Duodenal mucosa (tissue), 2 donors: ENCODE measurements at regions not wholly inside any gene's neighbourhood (a gene's known extent, or its start where the extent isn't known, plus 50 kb on each side); places are given as distances from the start of the nearest gene placed in this dataset.
"Not testable (repeated sequence)": the region's sequence is repeated elsewhere in the genome, so short reads cannot be mapped to it uniquely, and the experiment has no call there.

ENCODE experiments used
- H3K27ac ChIP-seq: one replicate; pipeline ENCODE4 v1.7.0; 2013; ENCODE audit warnings: low read depth, low read length
- H3K27me3 ChIP-seq, 2 donors: one replicate each; pipeline ENCODE4 v1.7.0; 2013; ENCODE audit warnings: low read length in 2 of 2, control low read depth in 1 of 2; ENCODE audit not compliant: insufficient read depth in 2 of 2, control insufficient read depth in 1 of 2
- H3K36me3 ChIP-seq, 2 donors: one replicate each; pipeline ENCODE4 v1.7.0; 2013; ENCODE audit warnings: low read length in 2 of 2, control low read depth in 1 of 2; ENCODE audit not compliant: insufficient read depth in 2 of 2, control insufficient read depth in 1 of 2
- H3K4me1 ChIP-seq, 2 donors: one replicate each; pipeline ENCODE4 v1.7.0; 2013; ENCODE audit warnings: low read length in 2 of 2, control low read depth in 1 of 2; ENCODE audit not compliant: insufficient read depth in 2 of 2, control insufficient read depth in 1 of 2
- H3K4me3 ChIP-seq, 2 donors: one replicate each; pipeline ENCODE4 v1.7.0; 2013; ENCODE audit warnings: low read length in 2 of 2, low read depth in 1 of 2
- H3K9ac ChIP-seq, 2 donors: one replicate each; pipeline ENCODE4 v1.7.0; 2013; ENCODE audit warnings: low read length in 2 of 2, low read depth in 1 of 2
- H3K9me3 ChIP-seq, 2 donors: one replicate each; pipeline ENCODE4 v1.7.0; 2013; ENCODE audit warnings: low read length in 2 of 2, control low read depth in 1 of 2; ENCODE audit not compliant: control insufficient read depth in 1 of 2

- Histone ChIP-seq H3K27ac (no peak overlapping the region), H3K4me3 (no peak overlapping the region), H3K27me3 (no peaks in the 10 kb centered on the region), H3K36me3 (no peaks in the 10 kb centered on the region), H3K4me1 (no peaks in the 10 kb centered on the region), H3K9me3 (no peaks in the 10 kb centered on the region), H3K9ac (no peak overlapping the region)
Observed at GRCh38 chr6:115839583-115840181, 221.0 kb downstream of the FRK start.

GRCh38 chr6:115838763-115839401 lies 221.8 kb downstream of the FRK start:
- H3K27me3 ChIP-seq: no peaks in the 10 kb centered on the region
- no peak overlapping the region for H3K4me3 ChIP-seq
- H3K36me3 ChIP-seq: no peaks in the 10 kb centered on the region
- no peak overlapping the region for H3K9ac ChIP-seq
- H3K9me3 ChIP-seq: no peaks in the 10 kb centered on the region
- H3K27ac ChIP-seq: no peak overlapping the region
- no peaks in the 10 kb centered on the region for H3K4me1 ChIP-seq

- no peaks in the 10 kb centered on the region for H3K36me3 ChIP-seq
- no peaks in the 10 kb centered on the region for H3K9me3 ChIP-seq
- H3K4me3 ChIP-seq: no peak overlapping the region
- H3K27ac ChIP-seq: no peak overlapping the region
- no peaks in the 10 kb centered on the region for H3K27me3 ChIP-seq
- no peaks in the 10 kb centered on the region for H3K4me1 ChIP-seq
- H3K9ac ChIP-seq: no peak overlapping the region
Observed at GRCh38 chr6:115838216-115838615, 222.5 kb downstream of the FRK start.

- not testable (repeated sequence) for H3K9me3 ChIP-seq, H3K36me3 ChIP-seq, H3K9ac ChIP-seq
Observed at GRCh38 chr6:115836374-115836773, 224.3 kb downstream of the FRK start.

GRCh38 chr6:115835314-115835713 lies 225.4 kb downstream of the FRK start:
- Histone ChIP-seq H3K9ac (no peak overlapping the region), H3K27me3 (no peaks in the 10 kb centered on the region), H3K4me3 (no peak overlapping the region), H3K4me1 (no peaks in the 10 kb centered on the region), H3K27ac (no peak overlapping the region), H3K36me3 (no peaks in the 10 kb centered on the region), H3K9me3 (no peaks in the 10 kb centered on the region)

More at GRCh38 chr6:115836374-115836773, 224.3 kb downstream of the FRK start:
- H3K4me1 ChIP-seq, H3K27ac ChIP-seq, H3K27me3 ChIP-seq, H3K4me3 ChIP-seq: not testable (repeated sequence)

GRCh38 chr6:115834542-115834941 lies 226.1 kb downstream of the FRK start:
- H3K4me1 ChIP-seq, H3K9ac ChIP-seq, H3K27ac ChIP-seq, H3K4me3 ChIP-seq, H3K36me3 ChIP-seq, H3K9me3 ChIP-seq, H3K27me3 ChIP-seq: not testable (repeated sequence)

GRCh38 chr6:115832786-115833185 lies 227.9 kb downstream of the FRK start:
- Histone ChIP-seq H3K9me3 (no peaks in the 10 kb centered on the region), H3K4me1 (no peaks in the 10 kb centered on the region), H3K27ac (no peak overlapping the region), H3K4me3 (no peak overlapping the region), H3K36me3 (no peaks in the 10 kb centered on the region), H3K27me3 (no peaks in the 10 kb centered on the region), H3K9ac (no peak overlapping the region)

GRCh38 chr6:115832186-115832585 lies 228.5 kb downstream of the FRK start:
- no peak overlapping the region for H3K27ac ChIP-seq
- no peaks in the 10 kb centered on the region for H3K9me3 ChIP-seq
- H3K4me1 ChIP-seq: no peaks in the 10 kb centered on the region
- no peak overlapping the region for H3K9ac ChIP-seq
- H3K36me3 ChIP-seq: no peaks in the 10 kb centered on the region
- H3K4me3 ChIP-seq: no peak overlapping the region
- H3K27me3 ChIP-seq: no peaks in the 10 kb centered on the region

GRCh38 chr6:115830895-115831294 lies 229.8 kb downstream of the FRK start:
- Histone ChIP-seq H3K9me3 (no peaks in the 10 kb centered on the region), H3K27me3 (no peaks in the 10 kb centered on the region), H3K36me3 (no peaks in the 10 kb centered on the region), H3K4me1 (no peaks in the 10 kb centered on the region), H3K4me3 (no peak overlapping the region), H3K9ac (no peak overlapping the region), H3K27ac (no peak overlapping the region)

- no peaks in the 10 kb centered on the region for H3K36me3 ChIP-seq
- H3K9ac ChIP-seq: no peak overlapping the region
- no peaks in the 10 kb centered on the region for H3K27me3 ChIP-seq
- no peak overlapping the region for H3K4me3 ChIP-seq
- H3K27ac ChIP-seq: no peak overlapping the region
- no peaks in the 10 kb centered on the region for H3K9me3 ChIP-seq
- H3K4me1 ChIP-seq: no peaks in the 10 kb centered on the region
Observed at GRCh38 chr6:115821798-115822197, 238.9 kb downstream of the FRK start.
